IMR-90 (cell line): ENCODE measurements at regions not wholly inside any gene's neighbourhood (a gene's known extent, or its start where the extent isn't known, plus 50 kb on each side); places are given as distances from the start of the nearest gene placed in this dataset.

ENCODE experiments used
- POLR2A ChIP-seq: IDR thresholded peaks from 2 replicates; pipeline ENCODE4 v1.6.1; 2012; ENCODE audit warnings: mild to moderate bottlenecking, low read depth, low read length
- RAD21 ChIP-seq: IDR thresholded peaks from 2 replicates; pipeline ENCODE4 v1.6.1; 2012; ENCODE audit warnings: low read length, improper control_type of control experiment
- TF ChIP-seq, protein P1 (sequence below): conservative IDR thresholded peaks from 2 replicates; pipeline ENCODE4 v1.5.1; 2012; ENCODE audit warnings: mild to moderate bottlenecking, low read depth, low read length, improper control_type of control experiment
- TF ChIP-seq, protein P2 (sequence below): fragments of 150-350 bp; IDR thresholded peaks from 2 replicates; pipeline ENCODE4 v1.6.1; 2017; ENCODE audit warnings: mild to moderate bottlenecking, antibody characterized with exemption, low read length, low read depth

DNA sequence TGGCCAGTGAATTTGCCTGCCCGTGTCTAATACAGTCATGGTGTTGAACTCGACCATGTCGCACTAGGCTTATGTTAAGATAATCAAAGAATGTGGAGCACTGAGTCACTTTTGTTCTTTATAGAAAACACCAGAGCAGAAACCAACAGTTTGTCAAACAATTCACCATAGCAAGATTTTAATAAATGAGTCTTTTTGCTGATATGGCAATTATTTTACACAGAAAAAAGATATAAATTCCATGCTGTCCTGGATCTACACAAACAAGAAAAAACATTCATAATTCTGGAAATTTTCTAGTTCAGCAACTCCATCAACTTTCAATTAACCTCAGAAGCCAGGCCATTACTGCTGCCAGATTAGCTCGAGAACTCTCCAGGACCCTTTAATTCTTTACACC lies 208.9 kb downstream of the ZNF608 start:
- TF ChIP-seq, protein P1, sequence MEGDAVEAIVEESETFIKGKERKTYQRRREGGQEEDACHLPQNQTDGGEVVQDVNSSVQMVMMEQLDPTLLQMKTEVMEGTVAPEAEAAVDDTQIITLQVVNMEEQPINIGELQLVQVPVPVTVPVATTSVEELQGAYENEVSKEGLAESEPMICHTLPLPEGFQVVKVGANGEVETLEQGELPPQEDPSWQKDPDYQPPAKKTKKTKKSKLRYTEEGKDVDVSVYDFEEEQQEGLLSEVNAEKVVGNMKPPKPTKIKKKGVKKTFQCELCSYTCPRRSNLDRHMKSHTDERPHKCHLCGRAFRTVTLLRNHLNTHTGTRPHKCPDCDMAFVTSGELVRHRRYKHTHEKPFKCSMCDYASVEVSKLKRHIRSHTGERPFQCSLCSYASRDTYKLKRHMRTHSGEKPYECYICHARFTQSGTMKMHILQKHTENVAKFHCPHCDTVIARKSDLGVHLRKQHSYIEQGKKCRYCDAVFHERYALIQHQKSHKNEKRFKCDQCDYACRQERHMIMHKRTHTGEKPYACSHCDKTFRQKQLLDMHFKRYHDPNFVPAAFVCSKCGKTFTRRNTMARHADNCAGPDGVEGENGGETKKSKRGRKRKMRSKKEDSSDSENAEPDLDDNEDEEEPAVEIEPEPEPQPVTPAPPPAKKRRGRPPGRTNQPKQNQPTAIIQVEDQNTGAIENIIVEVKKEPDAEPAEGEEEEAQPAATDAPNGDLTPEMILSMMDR = no peak
- TF ChIP-seq POLR2A (no peak), RAD21 (no peak)
- TF ChIP-seq, protein P2, sequence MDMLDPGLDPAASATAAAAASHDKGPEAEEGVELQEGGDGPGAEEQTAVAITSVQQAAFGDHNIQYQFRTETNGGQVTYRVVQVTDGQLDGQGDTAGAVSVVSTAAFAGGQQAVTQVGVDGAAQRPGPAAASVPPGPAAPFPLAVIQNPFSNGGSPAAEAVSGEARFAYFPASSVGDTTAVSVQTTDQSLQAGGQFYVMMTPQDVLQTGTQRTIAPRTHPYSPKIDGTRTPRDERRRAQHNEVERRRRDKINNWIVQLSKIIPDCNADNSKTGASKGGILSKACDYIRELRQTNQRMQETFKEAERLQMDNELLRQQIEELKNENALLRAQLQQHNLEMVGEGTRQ = no peak
